ENCODE measurements at regions not wholly inside any gene's neighbourhood (a gene's known extent, or its start where the extent isn't known, plus 50 kb on each side); places are given as distances from the start of the nearest gene placed in this dataset.

DNA sequence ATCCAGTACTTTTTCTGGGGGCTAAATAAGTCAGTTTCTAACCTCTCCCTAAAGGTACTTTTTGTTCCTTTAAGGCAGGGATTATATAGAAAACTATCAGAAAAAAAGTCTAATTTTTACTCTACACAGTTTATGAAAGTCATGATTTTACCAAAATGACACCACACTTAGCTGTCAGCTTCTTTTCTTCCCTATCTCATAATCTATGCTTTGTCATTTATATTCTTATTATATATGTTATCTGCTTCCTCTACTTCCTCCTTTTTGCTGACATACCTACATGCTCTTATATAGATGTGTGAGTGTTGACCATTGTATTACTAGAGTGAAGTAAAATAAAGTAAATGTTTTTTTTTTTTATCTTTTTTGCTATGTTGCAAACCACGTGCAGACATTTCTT lies 203.9 kb upstream of the CHRM2 start:
- no peak for DNase-seq

DNA sequence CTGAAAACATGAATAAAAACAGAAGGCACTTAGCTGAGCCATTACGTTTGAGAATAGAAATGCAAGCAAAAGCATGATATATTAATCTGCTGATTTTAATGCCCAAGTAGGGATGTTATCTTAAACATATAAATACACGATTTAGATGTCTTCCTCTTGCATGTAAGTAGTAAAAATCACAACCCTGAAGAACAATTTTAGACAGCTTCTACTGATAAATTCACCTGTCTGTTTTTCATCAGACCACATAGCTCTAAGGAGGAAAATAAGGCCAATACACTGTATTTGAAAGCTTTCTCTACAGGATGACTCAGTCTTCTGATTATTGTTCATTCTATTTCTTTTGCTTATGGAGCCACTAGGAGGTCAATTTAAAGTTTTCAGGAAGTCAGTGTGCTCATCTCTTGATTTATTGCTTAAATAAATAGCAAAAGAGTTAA lies 210.9 kb upstream of the CHRM2 start:
- no peak for DNase-seq

DNA sequence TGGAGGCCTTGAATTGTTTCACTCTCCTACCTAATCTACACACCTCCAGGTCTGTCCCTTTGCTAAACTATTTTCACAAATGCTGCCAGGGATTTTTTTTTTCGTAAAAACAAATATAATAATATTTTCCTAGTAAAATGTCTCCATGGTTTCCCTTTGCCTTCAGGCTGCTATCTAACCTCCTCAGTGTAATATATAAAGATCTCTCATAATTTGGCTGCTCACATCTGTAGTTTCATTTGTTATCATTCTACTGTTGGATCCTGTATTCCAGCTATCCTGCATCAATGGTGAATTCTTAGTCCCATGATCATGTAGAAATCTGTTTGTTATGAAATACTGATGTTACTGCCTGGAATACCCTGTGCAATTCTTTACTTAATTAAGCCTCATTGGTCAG lies 211.9 kb upstream of the CHRM2 start:
- no peak for DNase-seq

DNA sequence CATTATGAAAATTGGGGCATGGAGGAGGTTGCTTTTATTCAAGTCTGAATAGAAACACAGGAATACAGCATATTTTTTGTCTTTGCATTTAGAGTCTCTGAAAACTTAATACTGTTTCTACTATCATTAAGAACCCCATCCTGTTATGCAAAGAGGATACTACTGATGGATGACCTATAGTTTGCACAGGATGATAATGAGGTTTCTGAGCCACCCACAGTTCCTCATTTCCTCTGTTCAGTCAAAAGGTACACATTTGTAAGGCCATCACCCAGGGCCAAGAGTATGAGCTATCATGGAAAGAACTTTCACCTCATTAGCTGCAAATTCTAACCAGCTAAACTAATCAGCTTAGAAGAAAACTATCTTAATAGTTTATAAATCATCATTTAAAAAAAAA lies 213.0 kb upstream of the CHRM2 start:
- no peak for DNase-seq

DNA sequence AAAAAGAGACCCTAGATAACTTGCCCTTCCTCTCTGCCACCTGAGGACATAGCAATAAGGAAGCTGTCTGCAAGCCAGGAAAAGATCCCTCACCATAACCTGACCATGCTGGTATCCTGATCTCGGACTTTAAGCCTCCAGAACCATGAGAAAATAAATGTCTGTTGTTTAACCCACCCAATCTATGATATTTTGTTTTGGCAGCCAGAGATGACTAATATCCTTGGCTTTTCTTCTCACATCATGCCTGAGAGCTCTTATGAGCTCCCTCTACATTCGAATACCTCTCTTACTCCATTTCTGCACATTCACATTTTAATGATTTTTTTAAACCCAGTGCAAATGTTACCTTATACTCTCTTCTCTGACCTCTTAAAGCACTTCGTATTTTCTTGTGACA lies 214.0 kb upstream of the CHRM2 start:
- no peak for DNase-seq

DNA sequence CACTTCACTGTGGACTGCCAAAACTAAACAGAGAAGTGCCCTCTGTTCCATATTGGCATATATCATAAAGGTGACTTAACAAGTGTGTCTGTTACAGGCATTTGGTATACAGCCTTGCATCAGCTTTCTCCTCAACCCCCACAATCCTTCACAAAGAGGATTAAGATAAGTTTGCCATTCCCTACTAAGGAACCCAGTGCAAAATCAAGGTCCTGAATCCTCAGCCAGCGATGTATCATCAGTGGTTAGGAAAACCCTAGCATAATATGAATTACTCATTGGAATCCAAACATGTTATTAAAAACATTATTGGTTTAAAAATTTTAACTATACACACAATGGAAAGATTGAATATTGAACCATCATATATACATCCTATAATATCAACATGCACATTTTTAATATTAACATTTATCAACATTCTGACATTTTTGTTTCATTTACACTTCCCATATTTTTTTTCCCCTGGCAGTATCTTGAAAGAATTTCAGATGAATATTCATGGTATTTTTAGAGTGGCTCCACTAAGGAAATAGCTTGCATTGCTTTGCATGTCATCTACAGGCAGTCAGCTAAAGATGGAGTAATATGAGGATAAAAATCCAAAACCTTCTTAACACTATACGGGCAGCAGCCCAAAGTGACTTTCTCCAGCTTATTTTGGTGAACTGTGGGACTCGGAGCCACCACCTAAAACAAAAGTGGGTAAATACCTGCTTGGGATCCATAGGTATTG lies 215.6 kb upstream of the CHRM2 start:
- DNase-seq: no peak

DNA sequence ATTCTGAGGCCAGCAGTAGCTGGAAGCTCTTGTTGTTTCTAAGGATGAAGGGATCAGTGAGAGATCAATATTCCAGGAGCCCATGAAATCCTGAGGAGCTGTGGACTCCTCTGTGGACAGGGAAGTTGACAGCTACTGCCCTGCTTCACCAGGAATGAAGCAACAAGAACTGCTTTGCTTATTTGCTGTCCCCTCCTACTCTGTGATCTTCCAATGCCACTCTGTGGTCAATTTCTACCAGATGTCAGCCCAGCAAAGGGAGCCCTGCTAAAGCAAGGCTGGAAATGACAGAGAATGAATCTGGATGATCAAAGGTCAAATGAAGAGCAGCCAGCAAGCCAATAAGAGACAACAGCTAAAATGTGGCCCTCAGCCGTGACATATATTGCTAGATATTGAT lies 227.5 kb upstream of the CHRM2 start:
- no peak for DNase-seq

DNA sequence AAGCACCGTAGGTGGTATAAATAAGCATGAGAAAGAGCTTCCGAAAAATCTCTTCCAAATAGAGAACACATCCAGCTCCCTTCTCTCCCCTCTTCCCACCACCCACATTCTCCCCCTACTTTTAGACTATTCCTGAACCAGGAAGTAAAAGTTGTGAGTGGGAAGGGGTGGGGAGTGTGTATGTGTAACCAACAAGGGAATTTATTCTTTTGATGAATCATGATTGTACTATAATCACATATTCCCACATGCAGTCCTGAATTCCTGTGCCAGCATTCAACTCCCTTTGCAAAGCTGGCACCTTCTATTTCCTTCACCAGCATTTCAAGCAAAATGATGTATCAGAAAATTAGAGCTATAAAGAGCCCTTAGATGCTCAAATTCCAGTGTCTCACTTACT lies 230.6 kb upstream of the CHRM2 start:
- no peak for DNase-seq

DNA sequence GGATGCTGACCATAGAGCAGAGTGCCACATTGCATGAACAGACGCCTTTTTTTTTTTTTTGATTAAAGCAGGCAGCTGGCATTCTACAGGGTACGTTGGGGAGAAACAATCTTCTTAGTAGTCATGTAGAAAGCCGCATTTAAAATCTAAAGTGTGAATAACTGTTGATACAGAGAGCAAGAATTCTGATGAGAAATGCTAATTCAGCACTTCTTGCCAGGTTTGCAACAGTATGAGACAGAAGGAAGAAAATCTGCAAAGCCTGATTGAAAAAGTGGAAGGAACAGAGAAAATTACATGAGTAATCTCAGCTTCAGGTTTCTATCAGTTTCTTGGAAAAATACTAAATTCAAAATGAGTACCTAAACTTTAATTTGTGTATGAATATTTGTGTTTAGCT lies 232.7 kb upstream of the CHRM2 start:
- no peak for DNase-seq

DNA sequence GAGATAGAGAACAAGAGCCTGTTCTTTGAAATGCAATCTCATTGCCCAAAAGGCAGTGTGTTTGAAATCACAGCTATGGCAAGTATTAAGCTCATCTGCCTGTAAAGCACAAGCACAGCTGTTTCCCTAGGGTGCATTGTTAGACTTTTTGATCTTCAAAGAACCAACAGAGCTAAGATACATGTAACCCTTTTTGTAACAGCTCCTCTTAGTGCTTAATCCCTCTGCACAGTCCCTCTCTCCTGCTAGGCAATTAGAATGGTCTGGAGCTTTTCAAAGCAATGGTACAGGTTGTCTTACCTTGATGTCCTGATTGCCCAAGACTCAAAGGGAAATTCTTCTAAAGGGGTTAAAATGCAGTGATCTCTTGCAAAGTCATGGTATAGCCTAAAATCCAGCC lies 249.6 kb upstream of the CHRM2 start:
- DNase-seq: no peak

DNA sequence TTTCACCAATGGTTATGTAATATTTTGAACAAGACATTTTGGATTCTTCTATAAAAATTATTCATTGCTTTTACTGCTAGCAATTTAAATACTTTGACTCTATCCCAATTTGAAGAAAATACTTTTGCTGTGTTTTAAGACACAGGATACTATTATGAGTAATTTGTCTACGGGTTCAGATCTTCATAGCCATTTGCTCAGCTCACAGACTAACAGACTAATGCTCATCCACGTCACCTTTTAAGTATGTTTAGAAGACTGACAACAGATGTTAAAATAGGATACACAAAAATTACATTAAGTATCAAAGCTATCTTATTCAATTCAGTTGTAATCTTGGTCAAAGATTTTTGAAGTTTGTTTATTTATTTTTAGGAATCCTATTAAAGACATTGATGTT lies 251.3 kb upstream of the CHRM2 start:
- DNase-seq: no peak

DNA sequence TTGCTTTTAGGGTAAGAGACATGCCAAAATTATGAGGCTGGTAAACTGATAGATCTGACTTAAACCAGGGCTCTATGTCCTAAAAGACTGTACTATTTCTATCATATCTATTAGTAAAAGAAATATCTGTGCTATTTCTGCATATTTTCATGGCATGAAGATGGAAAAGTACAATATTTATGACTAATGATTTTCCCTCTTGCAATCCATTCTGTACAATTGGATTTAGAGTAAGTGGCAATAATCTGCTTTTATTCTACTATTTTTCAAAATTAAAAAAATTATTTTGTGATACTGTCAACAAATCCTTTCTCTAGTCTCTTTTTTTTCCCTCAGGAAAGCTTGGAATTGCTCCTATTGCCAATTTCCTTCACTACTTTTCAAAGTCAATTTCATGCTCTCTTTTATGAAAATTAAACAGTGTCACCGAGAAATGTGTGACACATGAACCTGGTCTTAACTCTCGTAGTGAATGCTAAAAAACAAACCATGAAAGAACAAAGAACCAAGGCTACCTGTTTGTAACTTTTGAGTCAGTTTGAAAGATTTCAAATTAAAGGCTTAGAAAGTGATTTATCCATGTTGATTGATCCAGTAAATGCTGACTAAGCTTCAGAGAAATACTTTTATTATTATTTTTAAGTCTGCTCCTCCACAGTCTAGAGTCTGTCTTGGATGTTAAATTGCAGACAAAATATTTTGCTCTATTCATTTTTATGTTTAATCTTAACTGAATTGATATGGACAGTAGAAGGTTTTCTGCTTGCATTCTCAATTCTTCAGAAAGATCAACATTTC lies 262.7 kb upstream of the CHRM2 start:
- DNase-seq: no peak

DNA sequence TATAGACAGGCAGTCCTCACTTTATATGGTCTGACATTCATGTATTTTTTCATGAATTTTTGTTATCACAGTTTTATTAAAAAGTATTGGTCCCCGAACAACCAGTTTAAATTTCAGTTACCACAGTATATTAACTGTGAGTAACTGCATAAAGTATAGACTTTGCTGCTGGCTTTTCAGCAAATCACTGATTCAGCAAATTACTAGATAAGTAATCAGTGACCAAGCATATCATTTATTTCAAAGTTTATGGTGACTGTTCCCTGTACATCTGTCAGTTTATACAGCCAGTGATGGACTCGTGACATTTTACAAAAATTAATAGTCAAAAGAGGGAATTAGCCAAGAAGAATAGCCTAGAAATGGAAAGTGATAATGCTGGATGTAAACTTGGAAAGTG lies 266.7 kb upstream of the CHRM2 start:
- DNase-seq: no peak

DNA sequence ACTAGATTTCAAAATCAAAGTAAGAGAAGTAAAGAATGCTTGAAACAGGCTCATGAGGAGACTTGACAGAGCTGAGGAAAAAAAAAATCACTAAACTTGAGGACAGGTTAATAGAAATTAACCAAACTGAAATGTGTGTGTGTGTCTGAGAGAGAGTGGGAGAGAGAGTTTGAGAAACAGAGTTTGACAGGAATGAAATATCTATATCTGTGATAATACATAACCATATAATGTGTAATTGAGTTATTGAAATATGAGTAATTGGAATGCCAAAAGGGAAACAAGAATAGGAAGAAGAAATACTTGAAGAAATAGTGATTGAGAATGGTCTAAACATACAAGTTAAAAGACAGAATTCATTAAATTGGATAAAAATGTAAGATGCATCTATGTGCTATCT lies 268.0 kb upstream of the CHRM2 start:
- DNase-seq: no peak

DNA sequence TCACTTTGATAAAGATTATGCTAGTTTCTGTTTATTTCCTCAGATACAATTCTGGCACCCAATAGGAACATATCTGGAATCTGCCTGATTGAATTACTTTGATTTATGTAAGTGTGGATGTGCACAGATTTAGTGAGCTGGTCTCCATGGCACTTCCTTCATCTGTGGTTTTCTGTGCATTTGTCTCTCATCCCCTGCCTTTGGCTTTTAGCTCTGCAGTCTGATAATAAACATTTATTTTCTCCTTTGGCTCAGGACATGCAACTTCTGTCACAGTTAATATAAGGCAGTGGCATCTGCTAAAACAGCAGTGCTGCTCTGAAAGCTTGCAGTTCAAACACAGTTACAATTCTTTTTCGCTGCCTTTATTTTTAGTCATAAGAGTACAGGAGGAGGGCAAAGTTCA lies 273.7 kb upstream of the CHRM2 start:
- DNase-seq: no peak

DNA sequence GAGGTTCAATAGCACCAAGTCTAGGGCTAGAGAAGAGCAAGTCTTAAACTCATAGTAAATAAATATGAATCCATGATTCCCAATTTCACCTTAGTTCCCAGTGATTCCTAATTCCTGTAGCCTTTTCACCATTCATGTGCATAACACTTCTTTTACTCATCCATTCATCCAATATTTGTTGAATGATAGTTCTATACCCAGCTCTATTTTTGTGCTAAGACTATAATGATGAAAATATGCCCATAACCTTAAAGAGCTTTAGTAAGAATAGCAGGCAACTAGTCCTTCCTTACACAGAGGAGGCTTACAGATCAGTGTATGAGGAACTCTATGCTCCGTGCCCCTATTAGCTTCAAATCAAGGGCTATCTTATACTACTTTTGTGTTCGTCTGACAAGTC lies 280.2 kb upstream of the CHRM2 start:
- DNase-seq: no peak

DNA sequence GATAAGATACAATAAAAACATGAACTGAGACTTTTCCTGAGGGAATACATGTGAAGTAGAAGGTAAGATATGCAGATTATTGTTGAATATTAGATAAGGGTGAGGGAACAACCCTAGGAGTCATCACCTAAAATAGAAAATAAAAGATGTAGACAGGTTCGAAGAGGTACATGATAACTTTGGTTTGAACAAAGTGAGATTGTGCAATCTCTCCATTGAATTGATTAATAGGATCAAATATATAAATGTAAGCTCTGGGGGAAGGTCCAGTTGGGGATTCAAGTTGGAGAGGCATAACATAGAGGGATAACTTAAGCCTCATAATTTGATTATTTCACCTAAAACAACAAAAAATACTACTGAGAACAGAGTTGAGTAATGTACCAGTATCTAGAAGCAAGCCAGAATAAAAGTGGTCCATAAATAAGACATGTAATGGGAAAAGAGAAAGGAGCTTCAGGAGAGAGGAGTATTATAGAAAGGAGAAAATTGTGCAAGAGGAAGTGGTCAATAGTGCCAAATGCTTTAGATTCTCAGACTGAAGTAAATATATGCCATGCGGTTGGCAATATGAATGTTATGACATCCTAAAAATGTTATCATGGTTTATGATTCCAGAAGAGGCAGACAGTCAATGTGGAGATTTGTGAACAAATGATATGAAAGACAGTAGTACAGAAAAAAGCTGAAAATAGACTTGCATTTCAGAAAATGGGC lies 282.3 kb upstream of the CHRM2 start:
- no peak for DNase-seq

DNA sequence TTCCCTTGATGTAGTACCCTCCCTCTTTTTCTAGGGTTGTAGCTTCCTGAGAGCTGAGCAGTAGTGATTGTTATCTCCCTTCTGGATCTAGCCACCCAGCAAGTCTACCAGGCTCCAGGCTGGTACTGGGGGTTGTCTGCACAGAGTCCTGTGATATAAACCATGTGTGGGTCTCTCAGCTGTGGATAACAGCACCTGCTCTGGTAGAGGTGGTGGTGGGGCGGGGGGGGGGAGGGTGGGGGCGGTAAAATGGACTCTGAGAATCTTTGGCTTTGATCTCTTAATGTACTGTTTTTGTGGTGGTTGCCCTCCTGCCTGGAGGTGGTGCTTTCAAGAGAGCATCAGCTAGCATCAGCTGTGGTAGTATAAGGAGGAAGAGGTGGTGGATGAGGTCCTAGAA lies 302.0 kb upstream of the CHRM2 start:
- DNase-seq: no peak

DNA sequence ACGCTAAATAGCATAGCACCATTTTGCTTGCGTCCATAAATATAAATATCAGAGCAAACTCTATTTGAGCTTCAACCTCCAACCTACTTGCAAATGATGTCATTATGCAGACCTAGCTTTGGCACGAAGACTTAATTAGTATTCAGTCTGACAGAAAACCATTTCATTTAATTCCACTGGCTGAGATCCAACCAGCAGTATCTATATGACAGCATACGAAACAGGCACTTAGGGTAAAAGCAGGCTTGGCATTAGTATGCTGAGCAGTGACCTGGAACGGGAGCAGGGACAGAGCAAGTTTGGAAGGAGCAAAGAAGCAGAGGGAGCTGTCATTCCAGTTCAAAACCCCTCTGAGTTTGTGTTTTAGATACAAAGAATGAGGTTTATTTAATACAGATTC lies 312.5 kb upstream of the CHRM2 start:
- no peak for DNase-seq

DNA sequence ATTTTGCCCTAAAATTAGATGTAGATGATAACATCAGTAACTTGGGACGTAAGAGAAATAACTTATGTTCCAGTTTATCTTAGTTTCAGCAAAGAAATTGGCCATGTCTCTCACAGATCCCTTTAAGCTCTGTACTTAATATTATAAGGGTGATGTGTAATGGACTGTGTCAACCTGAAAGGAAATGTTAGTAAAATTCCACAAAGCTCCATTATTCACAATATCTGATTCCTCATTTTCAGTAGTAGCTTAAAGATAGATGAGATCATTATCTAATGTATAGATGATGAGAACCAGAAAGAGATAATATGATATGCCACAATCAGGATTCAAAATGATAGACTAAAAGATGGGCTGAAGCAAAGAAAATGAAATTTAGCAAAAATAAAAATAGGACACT lies 316.8 kb upstream of the CHRM2 start:
- DNase-seq: no peak

DNA sequence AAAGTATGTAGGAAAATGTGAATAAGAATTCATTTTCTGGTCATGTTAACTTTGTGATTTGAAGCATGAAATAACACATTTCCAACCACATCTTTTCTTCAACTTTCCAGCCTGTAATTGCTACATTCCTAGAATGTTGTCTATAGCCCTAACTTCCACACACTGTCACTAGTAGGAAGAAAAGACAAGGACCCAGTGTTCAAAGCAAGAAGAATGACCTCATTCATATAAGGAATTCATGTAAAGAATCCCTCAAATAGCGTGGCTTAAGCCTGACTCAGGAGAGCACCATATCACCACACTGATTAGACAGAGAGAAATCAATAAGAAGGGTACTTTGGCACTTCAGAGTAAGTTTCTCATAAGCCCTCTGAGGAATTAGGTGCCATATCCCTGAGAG lies 318.7 kb upstream of the CHRM2 start:
- DNase-seq: no peak

DNA sequence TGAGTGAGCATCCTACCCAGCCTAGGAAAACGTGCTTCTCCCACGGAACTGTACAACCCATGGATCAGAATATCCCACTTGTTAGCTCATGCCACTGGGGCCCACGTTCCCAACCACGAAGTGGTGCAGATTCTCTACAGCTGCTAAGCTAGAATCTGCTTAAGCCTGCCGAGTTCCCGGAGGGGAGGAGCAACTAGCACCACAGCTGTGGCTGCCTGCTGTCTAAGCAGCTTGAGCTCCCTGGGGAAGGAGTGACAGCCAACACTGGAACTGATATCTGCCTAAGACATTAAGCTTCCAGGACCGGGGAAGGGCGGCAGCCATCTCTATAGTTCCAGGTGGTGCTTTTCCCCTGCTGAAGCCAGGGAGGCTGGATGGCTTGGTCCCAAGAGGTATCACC lies 334.7 kb upstream of the CHRM2 start:
- DNase-seq: no peak

DNA sequence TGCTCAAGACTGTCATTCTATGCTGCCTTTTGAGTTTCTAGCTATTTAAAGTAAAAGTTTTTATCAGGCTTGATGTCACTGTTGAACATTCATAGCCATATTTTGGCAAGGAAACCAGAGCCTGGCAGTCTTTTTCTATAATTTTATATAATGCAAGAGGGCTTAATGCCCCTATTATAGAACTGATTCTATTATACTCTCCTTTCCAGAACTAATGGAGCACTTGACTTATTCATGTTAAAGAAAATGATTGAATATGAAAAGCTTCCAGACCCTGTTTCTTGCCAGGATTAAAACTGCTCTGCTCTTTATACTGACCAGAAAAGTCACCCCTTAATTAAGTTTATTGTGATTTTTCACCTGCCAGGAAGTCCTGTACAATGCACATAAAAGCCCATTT lies 337.6 kb upstream of the CHRM2 start:
- no peak for DNase-seq

DNA sequence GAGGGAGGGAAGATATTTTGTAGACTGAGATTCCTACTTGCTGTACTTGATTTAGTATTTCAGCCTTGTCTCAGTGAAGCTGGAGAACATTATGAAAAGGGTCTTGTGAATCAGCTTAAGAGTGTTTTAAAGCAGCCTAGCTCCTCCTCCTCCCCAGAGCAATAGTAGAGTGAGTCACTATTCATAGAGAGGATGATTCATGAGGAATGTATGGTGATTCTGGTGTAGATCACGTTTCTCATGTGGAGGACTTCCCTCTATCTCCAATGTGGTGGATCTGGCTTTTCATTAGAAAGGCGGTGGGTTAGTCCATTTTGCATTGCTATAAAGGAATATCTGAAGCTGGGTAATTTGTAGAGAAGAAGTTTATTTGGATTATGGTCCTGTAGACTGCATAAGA lies 340.1 kb upstream of the CHRM2 start:
- no peak for DNase-seq
